ENCODE measurements at regions not wholly inside any gene's neighbourhood (a gene's known extent, or its start where the extent isn't known, plus 50 kb on each side); places are given as distances from the start of the nearest gene placed in this dataset.
A peak's percentile ranks its signal among the peaks of the same experiment; 100 is the strongest.

- 63% methylated on average over 19 of the region's 30 CpGs for WGBS (ENCODE audit: insufficient coverage, low coverage, low lambda C conversion rate, missing lambda C conversion rate)
- Histone ChIP-seq H3K27me3 (no peaks in the 10 kb centered on the region), H3K4me3 (no peak overlapping the region), H3K9me3 (no peaks in the 10 kb centered on the region), H3K27ac (no peak overlapping the region), H3K36me3 (no peaks in the 10 kb centered on the region), H3K4me1 (no peaks in the 10 kb centered on the region)
- no peak for TF ChIP-seq CTCF (IDR thresholded peaks at IDR 0.05)
- intact Hi-C loops (cut with DNase I): no loop called here
- DNase-seq (peak in 1 of 3 donors; percentile 15), ATAC-seq (no peak)
Measured at GRCh38 chr7:1324028-1324900, 91.6 kb downstream of the UNCX start.

- WGBS (ENCODE audit: insufficient coverage, low coverage, low lambda C conversion rate, missing lambda C conversion rate): 90% methylated on average over 2 of the region's 17 CpGs
- ATAC-seq: no peak
- no peaks in the 10 kb centered on the region for H3K4me1 ChIP-seq
- no peaks in the 10 kb centered on the region for H3K27me3 ChIP-seq
- TF ChIP-seq CTCF (IDR thresholded peaks at IDR 0.05) (no peak), POLR2A (IDR thresholded peaks at IDR 0.05) (no peak)
- intact Hi-C loops (cut with DNase I): no loop called here
- H3K36me3 ChIP-seq: no peaks in the 10 kb centered on the region
- no peak overlapping the region for H3K4me3 ChIP-seq
- H3K27ac ChIP-seq: no peak overlapping the region
- no peak for DNase-seq
- no peaks in the 10 kb centered on the region for H3K9me3 ChIP-seq
Measured at GRCh38 chr7:1325246-1325645, 92.6 kb downstream of the UNCX start.

GRCh38 chr7:1325646-1326510 lies 93.2 kb downstream of the UNCX start:
- ATAC-seq (no peak), DNase-seq (no peak)
- Histone ChIP-seq H3K4me1 (no peaks in the 10 kb centered on the region), H3K36me3 (no peaks in the 10 kb centered on the region), H3K27me3 (no peaks in the 10 kb centered on the region), H3K9me3 (no peaks in the 10 kb centered on the region), H3K27ac (no peak overlapping the region), H3K4me3 (no peak overlapping the region)
- WGBS (ENCODE audit: insufficient coverage, low coverage, low lambda C conversion rate, missing lambda C conversion rate): 40% methylated on average over 3 of the region's 33 CpGs
- TF ChIP-seq CTCF (IDR thresholded peaks at IDR 0.05) (no peak), POLR2A (IDR thresholded peaks at IDR 0.05) (no peak)
- intact Hi-C loops (cut with DNase I): no loop called here

GRCh38 chr7:1326511-1326785 lies 93.8 kb downstream of the UNCX start:
- intact Hi-C loops (cut with DNase I): no loop called here
- H3K9me3 ChIP-seq: no peaks in the 10 kb centered on the region
- no peaks in the 10 kb centered on the region for H3K27me3 ChIP-seq
- TF ChIP-seq CTCF (IDR thresholded peaks at IDR 0.05): no peak
- no peak for TF ChIP-seq POLR2A (IDR thresholded peaks at IDR 0.05)
- ATAC-seq: no peak
- no peaks in the 10 kb centered on the region for H3K4me1 ChIP-seq
- H3K27ac ChIP-seq: no peak overlapping the region
- no peak overlapping the region for H3K4me3 ChIP-seq
- 55% methylated on average over 2 of the region's 9 CpGs for WGBS (ENCODE audit: insufficient coverage, low coverage, low lambda C conversion rate, missing lambda C conversion rate)
- H3K36me3 ChIP-seq: no peaks in the 10 kb centered on the region
- no peak for DNase-seq

Measured in right lobe of liver (tissue), 6 donors.